ENCODE measurements at regions not wholly inside any gene's neighbourhood (a gene's known extent, or its start where the extent isn't known, plus 50 kb on each side); places are given as distances from the start of the nearest gene placed in this dataset.
"Not testable (repeated sequence)": the region's sequence is repeated elsewhere in the genome, so short reads cannot be mapped to it uniquely, and the experiment has no call there.

- no peak for DNase-seq
Observed at GRCh38 chr2:192480984-192481383, 286.3 kb upstream of the TMEFF2 start.

GRCh38 chr2:192473331-192473730 lies 278.6 kb upstream of the TMEFF2 start:
- DNase-seq: no peak

GRCh38 chr2:192471982-192472381 lies 277.2 kb upstream of the TMEFF2 start:
- no peak for DNase-seq

GRCh38 chr2:192469612-192470011 lies 274.9 kb upstream of the TMEFF2 start:
- DNase-seq: no peak

GRCh38 chr2:192467953-192468660 lies 273.4 kb upstream of the TMEFF2 start:
- no peak for DNase-seq

- no peak for DNase-seq
Observed at GRCh38 chr2:192465141-192465540, 270.4 kb upstream of the TMEFF2 start.

GRCh38 chr2:192459422-192459821 lies 264.7 kb upstream of the TMEFF2 start:
- no peak for DNase-seq

GRCh38 chr2:192448881-192449280 lies 254.1 kb upstream of the TMEFF2 start:
- no peak for DNase-seq

- DNase-seq: no peak
Observed at GRCh38 chr2:192444286-192444838, 249.6 kb upstream of the TMEFF2 start.

GRCh38 chr2:192443831-192444230 lies 249.1 kb upstream of the TMEFF2 start:
- DNase-seq: no peak

GRCh38 chr2:192438239-192438638 lies 243.5 kb upstream of the TMEFF2 start:
- DNase-seq: no peak

GRCh38 chr2:192437653-192438052 lies 242.9 kb upstream of the TMEFF2 start:
- DNase-seq: no peak

GRCh38 chr2:192424243-192424642 lies 229.5 kb upstream of the TMEFF2 start:
- no peak for DNase-seq

GRCh38 chr2:192419786-192420185 lies 225.1 kb upstream of the TMEFF2 start:
- no peak for DNase-seq

GRCh38 chr2:192416060-192416459 lies 221.3 kb upstream of the TMEFF2 start:
- no peak for DNase-seq

GRCh38 chr2:192414794-192415193 lies 220.1 kb upstream of the TMEFF2 start:
- no peak for DNase-seq

- no peak for DNase-seq
Observed at GRCh38 chr2:192413812-192414681, 219.3 kb upstream of the TMEFF2 start.

- DNase-seq: not testable (repeated sequence)
Observed at GRCh38 chr2:192412866-192413265, 218.1 kb upstream of the TMEFF2 start.

GRCh38 chr2:192412394-192412793 lies 217.7 kb upstream of the TMEFF2 start:
- no peak for DNase-seq

- no peak for DNase-seq
Observed at GRCh38 chr2:192411755-192412154, 217.0 kb upstream of the TMEFF2 start.

GRCh38 chr2:192410319-192410718 lies 215.6 kb upstream of the TMEFF2 start:
- DNase-seq: no peak

- DNase-seq: no peak
Observed at GRCh38 chr2:192407692-192408091, 213.0 kb upstream of the TMEFF2 start.

- DNase-seq: no peak
Observed at GRCh38 chr2:192398236-192398635, 203.5 kb upstream of the TMEFF2 start.

- DNase-seq: no peak
Observed at GRCh38 chr2:192394605-192395004, 199.9 kb upstream of the TMEFF2 start.

Measured in inflammatory macrophage (primary cell).